ENCODE measurements at regions not wholly inside any gene's neighbourhood (a gene's known extent, or its start where the extent isn't known, plus 50 kb on each side); places are given as distances from the start of the nearest gene placed in this dataset.

DNA sequence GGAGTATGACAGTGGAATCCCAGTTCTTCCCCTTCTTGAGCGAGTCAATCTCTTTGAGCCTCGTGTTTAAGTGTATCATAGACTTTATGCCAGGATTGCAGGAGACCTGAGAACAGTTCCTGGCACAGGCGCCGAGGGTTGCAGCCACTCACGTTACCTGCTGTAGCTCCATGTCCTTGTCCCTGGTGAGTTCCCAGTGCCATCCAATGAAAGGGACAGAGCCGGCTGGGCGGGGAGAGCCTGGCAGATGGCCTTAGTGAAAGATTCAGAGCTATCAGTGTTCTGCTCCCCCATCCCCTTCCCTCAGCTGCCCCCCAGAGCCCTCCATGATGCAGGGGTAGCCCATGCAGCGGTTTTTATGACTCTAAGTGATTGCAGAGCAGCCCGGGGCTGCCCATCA lies 554.0 kb downstream of the BNC2 start:
- TF ChIP-seq CTCF (IDR thresholded peaks at IDR 0.05; ENCODE audit: low read depth, low read length, poor library complexity, severe bottlenecking) (no peak), EZH2phosphoT487 (IDR thresholded peaks at IDR 0.05; ENCODE audit: borderline replicate concordance, low read length) (no peak)
